CD4-positive, alpha-beta T cell treated with Interleukin-10 for 1 hour (primary cell): ENCODE measurements at regions not wholly inside any gene's neighbourhood (a gene's known extent, or its start where the extent isn't known, plus 50 kb on each side); places are given as distances from the start of the nearest gene placed in this dataset.

Source experiments
- DNase-seq: peaks from one replicate; pipeline ENCODE4 v3.0.0-alpha.2; 2020

- DNase-seq, result no peak
Observed at GRCh38 chr2:5464657-5465056, 227.5 kb upstream of the SOX11 start.

- no peak for DNase-seq
Observed at GRCh38 chr2:5465859-5466258, 226.3 kb upstream of the SOX11 start.

- DNase-seq, result no peak
Observed at GRCh38 chr2:5467178-5467905, 224.8 kb upstream of the SOX11 start.

GRCh38 chr2:5472673-5473072, 219.5 kb upstream of the SOX11 start:
- no peak for DNase-seq

- DNase-seq, result no peak
Observed at GRCh38 chr2:5473635-5474034, 218.5 kb upstream of the SOX11 start.

- no peak for DNase-seq
Observed at GRCh38 chr2:5474716-5475115, 217.5 kb upstream of the SOX11 start.

GRCh38 chr2:5479265-5479928, 212.8 kb upstream of the SOX11 start:
- no peak for DNase-seq

GRCh38 chr2:5482929-5483331, 209.3 kb upstream of the SOX11 start:
- no peak for DNase-seq

GRCh38 chr2:5484868-5485267, 207.3 kb upstream of the SOX11 start:
- no peak for DNase-seq

GRCh38 chr2:5491523-5491922, 200.7 kb upstream of the SOX11 start:
- no peak for DNase-seq

- no peak for DNase-seq
Observed at GRCh38 chr2:5493256-5493655, 198.9 kb upstream of the SOX11 start.

- DNase-seq, result no peak
Observed at GRCh38 chr2:5494212-5494611, 198.0 kb upstream of the SOX11 start.

GRCh38 chr2:5495586-5495985, 196.6 kb upstream of the SOX11 start:
- DNase-seq, result no peak

GRCh38 chr2:5497874-5498273, 194.3 kb upstream of the SOX11 start:
- DNase-seq, result no peak

- no peak for DNase-seq
Observed at GRCh38 chr2:5501807-5502206, 190.4 kb upstream of the SOX11 start.

GRCh38 chr2:5502385-5502784, 189.8 kb upstream of the SOX11 start:
- no peak for DNase-seq

- DNase-seq, result no peak
Observed at GRCh38 chr2:5504756-5505155, 187.4 kb upstream of the SOX11 start.

- no peak for DNase-seq
Observed at GRCh38 chr2:5507367-5507766, 184.8 kb upstream of the SOX11 start.

GRCh38 chr2:5509362-5509761, 182.8 kb upstream of the SOX11 start:
- DNase-seq, result no peak

GRCh38 chr2:5510082-5510481, 182.1 kb upstream of the SOX11 start:
- DNase-seq, result no peak

GRCh38 chr2:5515693-5516092, 176.5 kb upstream of the SOX11 start:
- DNase-seq, result no peak

- DNase-seq, result no peak
Observed at GRCh38 chr2:5519286-5519685, 172.9 kb upstream of the SOX11 start.

GRCh38 chr2:5520463-5520972, 171.7 kb upstream of the SOX11 start:
- DNase-seq, result no peak

- DNase-seq, result no peak
Observed at GRCh38 chr2:5521461-5521860, 170.7 kb upstream of the SOX11 start.

GRCh38 chr2:5524551-5524950, 167.6 kb upstream of the SOX11 start:
- DNase-seq, result no peak
